HCT116 (cell line): ENCODE measurements at regions not wholly inside any gene's neighbourhood (a gene's known extent, or its start where the extent isn't known, plus 50 kb on each side); places are given as distances from the start of the nearest gene placed in this dataset.

ENCODE experiments used
- ATAC-seq: fragments of 200-7000 bp; cut with Tn5 transposase; 2 replicates; pipeline ENCODE4 v1.9.1; 2020; ENCODE audit warnings: mild to moderate bottlenecking, moderate library complexity
- BruUV-seq: library from RNA; stranded (reverse); fragments of 400-500 nt; replicated peaks from 2 replicates; lab custom pipeline; 2021; lab: Mats Ljungman, UMichigan
- CTCF ChIA-PET: fragments of 300-600 bp; sonication (Branson Sonifier 250); formaldehyde crosslinking; loops from one replicate; lab custom pipeline; 2021; ENCODE audit warnings: antibody characterized with exemption; lab: Charles Lee
- POLR2A ChIA-PET: fragments of 300-600, 350-600 bp; sonication (Branson Sonifier 250); formaldehyde crosslinking; loops from one replicate; lab custom pipeline; 2021; ENCODE audit warnings: antibody characterized with exemption; lab: Charles Lee
- RAD21 ChIA-PET, 2 experiments: fragments of 300-600 bp; sonication (Branson Sonifier 250); formaldehyde crosslinking; loops; one replicate each; lab custom pipeline; 2023; ENCODE audit warnings: low total read pairs in 2 of 2; ENCODE audit not compliant: uncharacterized antibody in 2 of 2, unreplicated experiment in 2 of 2, low non-redundant PET in 1 of 2; lab: Charles Lee
- DNase-seq: peaks from one replicate; pipeline ENCODE4 v3.0.0-alpha.2; 2010; ENCODE audit warnings: low read depth, low spot score
- H2AFZ ChIP-seq: fragments of 200-600 bp; shearing (Covaris generic), sonication (generic); 2 replicates; pipeline ENCODE4 v1.6.1; 2017; ENCODE audit warnings: low read depth, mixed run types, mixed read lengths, antibody characterized with exemption, low read length; ENCODE audit not compliant: poor library complexity, severe bottlenecking
- H3K27ac ChIP-seq: 2 replicates; pipeline ENCODE4 v1.5.1; 2012; ENCODE audit warnings: low read depth, low read length
- H3K27me3 ChIP-seq: fragments of 200-600 bp; sonication (generic); 2 replicates; pipeline ENCODE4 v1.6.1; 2016; ENCODE audit warnings: mixed run types, low read length, mixed read lengths; ENCODE audit not compliant: insufficient read depth
- H3K36me3 ChIP-seq, 2 experiments: fragments of 200-500 bp in 1 of 2; fragments of 200-600 bp in 1 of 2; sonication (Bioruptor generic) in 1 of 2; sonication (generic) in 1 of 2; 2 replicates each; pipeline versions ENCODE4 v1.5.1 to v1.6.1; 2014 to 2016; ENCODE audit warnings: low read length in 2 of 2, inconsistent platforms in 1 of 2, mixed read lengths in 1 of 2, mixed run types in 1 of 2; ENCODE audit not compliant: insufficient read depth in 2 of 2, control insufficient read depth in 1 of 2
- H3K4me1 ChIP-seq, 2 experiments: fragments of 200-600 bp in 1 of 2; sonication (generic) in 1 of 2; 2 replicates each; pipeline versions ENCODE4 v1.5.1 to v1.6.1; 2012 to 2017; ENCODE audit warnings: low read length in 2 of 2, inconsistent platforms in 1 of 2, mild to moderate bottlenecking in 1 of 2, mixed read lengths in 1 of 2, mixed run types in 1 of 2, moderate library complexity in 1 of 2; ENCODE audit not compliant: insufficient read depth in 2 of 2, control insufficient read depth in 1 of 2
- H3K4me2 ChIP-seq: fragments of 200-600 bp; sonication (generic); 2 replicates; pipeline ENCODE4 v1.6.1; 2017; ENCODE audit warnings: mixed run types, low read length, mixed read lengths
- H3K4me3 ChIP-seq, 2 experiments: fragments of 200-600 bp in 1 of 2; sonication (generic) in 1 of 2; replicated peaks in 1 of 2; 2 replicates each; pipeline ENCODE4 v1.5.1; 2011 to 2016; ENCODE audit warnings: low read length in 2 of 2, control low read depth in 1 of 2, low read depth in 1 of 2, mild to moderate bottlenecking in 1 of 2, mixed read lengths in 1 of 2, mixed run types in 1 of 2
- H3K79me2 ChIP-seq: fragments of 200-600 bp; sonication (generic); 2 replicates; pipeline ENCODE4 v1.6.1; 2017; ENCODE audit warnings: mild to moderate bottlenecking, mixed run types, low read length, moderate library complexity, mixed read lengths; ENCODE audit not compliant: insufficient read depth
- H3K9ac ChIP-seq: fragments of 200-600 bp; sonication (generic); 2 replicates; pipeline ENCODE4 v1.6.1; 2016; ENCODE audit warnings: low read length, mixed read lengths
- H3K9me2 ChIP-seq: fragments of 200-600 bp; sonication (generic), shearing (Covaris generic); 2 replicates; pipeline ENCODE4 v1.6.1; 2017; ENCODE audit warnings: mixed run types, mild to moderate bottlenecking, moderate library complexity; ENCODE audit not compliant: insufficient read depth
- H3K9me3 ChIP-seq, 2 experiments: fragments of 200-500 bp in 1 of 2; fragments of 200-600 bp in 1 of 2; sonication (Bioruptor generic) in 1 of 2; sonication (generic) in 1 of 2; 2 replicates each; pipeline ENCODE4 v1.6.1; 2014 to 2017; ENCODE audit warnings: low read length in 2 of 2, mixed read lengths in 2 of 2, inconsistent platforms in 1 of 2, low read depth in 1 of 2, mild to moderate bottlenecking in 1 of 2, mixed run types in 1 of 2, moderate library complexity in 1 of 2; ENCODE audit not compliant: control insufficient read depth in 1 of 2, insufficient read depth in 1 of 2
- H4K20me1 ChIP-seq: fragments of 200-600 bp; sonication (generic), shearing (Covaris generic); 2 replicates; pipeline ENCODE4 v1.6.1; 2017; ENCODE audit warnings: mixed run types, mild to moderate bottlenecking, moderate library complexity; ENCODE audit not compliant: insufficient read depth
- CBX3 ChIP-seq: IDR thresholded peaks from 2 replicates; pipeline ENCODE4 v1.6.1; 2012; ENCODE audit warnings: low read depth
- EGR1 ChIP-seq: IDR thresholded peaks from 2 replicates; pipeline ENCODE4 v1.6.1; 2012; ENCODE audit warnings: low read depth
- ELF1 ChIP-seq: IDR thresholded peaks from 2 replicates; pipeline ENCODE4 v1.6.1; 2012; ENCODE audit warnings: low read depth, borderline replicate concordance
- EZH2 ChIP-seq: fragments of 200-600 bp; sonication (generic); IDR thresholded peaks from 2 replicates; pipeline ENCODE4 v1.6.1; 2017; ENCODE audit warnings: antibody characterized with exemption, mixed run types
- EZH2phosphoT487 ChIP-seq: fragments of 200-600 bp; IDR thresholded peaks from 2 replicates; pipeline ENCODE4 v1.6.1; 2018; ENCODE audit warnings: antibody characterized with exemption, borderline replicate concordance
- JUND ChIP-seq: IDR thresholded peaks from 2 replicates; pipeline ENCODE4 v1.6.1; 2012
- POLR2A ChIP-seq: IDR thresholded peaks from 2 replicates; pipeline ENCODE4 v1.7.0; 2011; ENCODE audit warnings: borderline replicate concordance; ENCODE audit not compliant: insufficient read depth, insufficient read length; ENCODE audit errors: extremely low read depth
- POLR2AphosphoS5 ChIP-seq: IDR thresholded peaks from 2 replicates; pipeline ENCODE4 v1.6.1; 2011; ENCODE audit warnings: mild to moderate bottlenecking, low read depth, low read length, moderate library complexity
- RAD21 ChIP-seq: IDR thresholded peaks from 2 replicates; pipeline ENCODE4 v1.6.1; 2012; ENCODE audit warnings: low read depth, mild to moderate bottlenecking
- SIN3A ChIP-seq: IDR thresholded peaks from 2 replicates; pipeline ENCODE4 v1.6.1; 2012; ENCODE audit warnings: low read depth
- SRF ChIP-seq: IDR thresholded peaks from 2 replicates; pipeline ENCODE4 v1.6.1; 2012; ENCODE audit warnings: low read depth
- ZFX ChIP-seq: fragments of 450-650 bp; IDR thresholded peaks from 2 replicates; pipeline ENCODE4 v1.6.1; 2017
- ZNF274 ChIP-seq: fragments of 200-500 bp; sonication (Bioruptor generic); IDR thresholded peaks from 2 replicates; pipeline ENCODE4 v1.6.1; 2014; ENCODE audit warnings: mild to moderate bottlenecking, low read depth, low read length, inconsistent platforms
- intact Hi-C: fragments of 100-400 bp; cut with micrococcal nuclease; formaldehyde crosslinking; loops from 2 replicates; pipeline ENCODE4 v1.10.0; 2022
- TF ChIP-seq, protein P1 (sequence below): IDR thresholded peaks from 2 replicates; pipeline ENCODE4 v1.6.1; 2012
- TF ChIP-seq, protein P2 (sequence below): IDR thresholded peaks from 2 replicates; pipeline ENCODE4 v1.6.1; 2011; ENCODE audit warnings: mild to moderate bottlenecking, low read length, moderate library complexity; ENCODE audit not compliant: insufficient replicate concordance; ENCODE audit errors: extremely low read depth

DNA sequence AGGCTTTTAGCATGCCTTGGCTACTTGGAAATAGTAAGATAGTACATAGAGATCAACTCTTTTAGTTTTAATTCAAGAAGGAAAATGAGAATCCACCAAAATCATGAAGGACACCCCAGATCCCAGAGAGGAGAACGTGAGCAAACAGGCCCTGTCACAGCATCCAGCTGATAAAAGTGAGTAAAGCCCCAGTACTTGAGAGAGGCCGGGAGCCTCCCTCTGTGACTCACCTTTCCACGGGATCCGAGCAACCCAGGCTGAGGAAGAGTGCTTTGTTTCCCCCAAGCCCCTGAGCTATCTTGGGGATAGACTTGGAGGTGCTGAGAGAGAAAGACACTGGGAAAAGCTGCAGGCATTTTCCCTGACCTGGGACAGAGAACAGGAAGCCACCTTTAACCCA lies 238.6 kb downstream of the DUSP10 start:
- no peak overlapping the region for H2AFZ ChIP-seq
- H3K27me3 ChIP-seq = no peaks in the 10 kb centered on the region
- TF ChIP-seq EGR1 = no peak
- intact Hi-C loops = no loop called here
- no TSS peak for BruUV-seq
- ChIA-PET RAD21 (no interaction called here), POLR2A (no interaction called here), CTCF (no interaction called here)
- no peak overlapping the region for H3K4me2 ChIP-seq
- H3K9ac ChIP-seq = no peak overlapping the region
- no peaks in the 10 kb centered on the region for H4K20me1 ChIP-seq
- H3K9me3 ChIP-seq = no peaks in the 10 kb centered on the region
- ATAC-seq (no peak), DNase-seq (no peak)
- no peaks in the 10 kb centered on the region for H3K4me1 ChIP-seq
- H3K36me3 ChIP-seq = no peaks in the 10 kb centered on the region
- no peak overlapping the region for H3K4me3 ChIP-seq
- H3K9me2 ChIP-seq = peaks cover 5% of the 10 kb centered on the region; the same call in 1 of the 2 replicates
- no peaks in the 10 kb centered on the region for H3K79me2 ChIP-seq
- no peak overlapping the region for H3K27ac ChIP-seq

DNA sequence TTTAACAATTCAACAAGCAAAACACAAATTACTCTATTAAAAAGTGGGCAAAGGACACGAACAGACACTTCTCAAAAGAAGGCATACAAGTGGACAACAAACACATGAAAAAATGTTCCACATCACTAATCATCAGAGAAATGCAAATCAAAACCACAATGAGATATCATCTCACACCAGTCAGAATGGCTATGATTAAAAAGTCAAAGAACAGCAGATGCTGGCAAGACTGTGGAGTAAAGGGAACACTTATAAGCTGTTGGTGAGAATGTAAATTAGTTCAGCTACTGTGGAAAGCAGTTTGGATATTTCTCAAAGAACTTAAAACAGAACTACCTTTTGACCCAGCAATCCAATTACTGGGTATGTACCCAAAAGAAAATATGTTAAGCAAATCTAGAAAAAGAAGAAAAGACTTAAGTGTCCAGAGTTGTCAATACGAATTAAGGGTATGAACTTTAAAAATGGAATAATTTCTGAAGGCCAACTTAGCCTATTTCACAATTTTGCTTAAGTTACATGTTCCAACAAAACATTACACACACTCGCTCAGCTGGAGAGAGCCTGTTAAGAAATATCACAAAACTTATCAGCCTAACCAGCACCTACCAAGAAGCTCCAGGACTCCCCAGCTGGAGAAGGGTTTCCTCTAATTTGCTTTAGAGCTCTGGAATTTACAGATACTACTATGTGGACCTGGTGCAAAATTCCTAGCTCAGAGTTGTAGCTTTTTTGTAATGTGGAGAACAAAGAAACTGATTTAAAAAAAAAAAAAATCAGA lies 232.1 kb downstream of the DUSP10 start:
- no peaks in the 10 kb centered on the region for H4K20me1 ChIP-seq
- no peak overlapping the region for H2AFZ ChIP-seq
- RAD21 ChIA-PET = no interaction called here
- POLR2A ChIA-PET = no interaction called here
- no peak overlapping the region for H3K9ac ChIP-seq
- H3K79me2 ChIP-seq = no peaks in the 10 kb centered on the region
- H3K27ac ChIP-seq = no peak overlapping the region
- peaks cover 5% of the 10 kb centered on the region; the same call in 1 of the 2 replicates for H3K9me2 ChIP-seq
- no peak overlapping the region for H3K4me2 ChIP-seq
- no peaks in the 10 kb centered on the region for H3K9me3 ChIP-seq
- BruUV-seq = no TSS peak
- intact Hi-C loops = no loop called here
- ATAC-seq (no peak), DNase-seq (no peak)
- no peak overlapping the region for H3K4me3 ChIP-seq
- CTCF ChIA-PET = interaction anchor here (1.4 kb wide), 1 partner anchor 32 kb away, joined by 3 read pairs; no protein-coding TSS in a partner anchor
- H3K27me3 ChIP-seq = no peaks in the 10 kb centered on the region
- no peaks in the 10 kb centered on the region for H3K36me3 ChIP-seq
- TF ChIP-seq SIN3A = no peak
- no peak for TF ChIP-seq EGR1
- TF ChIP-seq JUND = no peak
- TF ChIP-seq, protein P1, sequence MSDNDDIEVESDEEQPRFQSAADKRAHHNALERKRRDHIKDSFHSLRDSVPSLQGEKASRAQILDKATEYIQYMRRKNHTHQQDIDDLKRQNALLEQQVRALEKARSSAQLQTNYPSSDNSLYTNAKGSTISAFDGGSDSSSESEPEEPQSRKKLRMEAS = no peak
- no peak for TF ChIP-seq ZFX
- no peak for TF ChIP-seq POLR2AphosphoS5
- TF ChIP-seq ZNF274 = no peak
- no peak for TF ChIP-seq EZH2
- no peak for TF ChIP-seq CBX3
- TF ChIP-seq, protein P2, sequence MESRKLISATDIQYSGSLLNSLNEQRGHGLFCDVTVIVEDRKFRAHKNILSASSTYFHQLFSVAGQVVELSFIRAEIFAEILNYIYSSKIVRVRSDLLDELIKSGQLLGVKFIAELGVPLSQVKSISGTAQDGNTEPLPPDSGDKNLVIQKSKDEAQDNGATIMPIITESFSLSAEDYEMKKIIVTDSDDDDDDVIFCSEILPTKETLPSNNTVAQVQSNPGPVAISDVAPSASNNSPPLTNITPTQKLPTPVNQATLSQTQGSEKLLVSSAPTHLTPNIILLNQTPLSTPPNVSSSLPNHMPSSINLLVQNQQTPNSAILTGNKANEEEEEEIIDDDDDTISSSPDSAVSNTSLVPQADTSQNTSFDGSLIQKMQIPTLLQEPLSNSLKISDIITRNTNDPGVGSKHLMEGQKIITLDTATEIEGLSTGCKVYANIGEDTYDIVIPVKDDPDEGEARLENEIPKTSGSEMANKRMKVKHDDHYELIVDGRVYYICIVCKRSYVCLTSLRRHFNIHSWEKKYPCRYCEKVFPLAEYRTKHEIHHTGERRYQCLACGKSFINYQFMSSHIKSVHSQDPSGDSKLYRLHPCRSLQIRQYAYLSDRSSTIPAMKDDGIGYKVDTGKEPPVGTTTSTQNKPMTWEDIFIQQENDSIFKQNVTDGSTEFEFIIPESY = no peak
- no peak for TF ChIP-seq EZH2phosphoT487
- TF ChIP-seq POLR2A = no peak
- TF ChIP-seq ELF1 = no peak
- no peak for TF ChIP-seq RAD21
- no peak for TF ChIP-seq SRF
- H3K4me1 ChIP-seq = no peaks in the 10 kb centered on the region
